Mesodermal cell (in vitro differentiated cells): ENCODE measurements at regions not wholly inside any gene's neighbourhood (a gene's known extent, or its start where the extent isn't known, plus 50 kb on each side); places are given as distances from the start of the nearest gene placed in this dataset.

Experiments used
- H3K27ac ChIP-seq: 2 replicates; pipeline ENCODE4 v1.7.0; 2013; ENCODE audit warnings: mild to moderate bottlenecking, low read depth, low read length, moderate library complexity; ENCODE audit not compliant: severe bottlenecking
- H3K36me3 ChIP-seq: 2 replicates; pipeline ENCODE4 v1.7.1; 2013; ENCODE audit warnings: mild to moderate bottlenecking, low read length, moderate library complexity; ENCODE audit not compliant: control insufficient read depth, insufficient read depth
- H3K4me1 ChIP-seq: one replicate; pipeline ENCODE4 v1.7.1; 2013; ENCODE audit warnings: mild to moderate bottlenecking, low read length; ENCODE audit not compliant: insufficient read depth, control insufficient read depth, poor library complexity, severe bottlenecking
- H3K4me3 ChIP-seq: 2 replicates; pipeline ENCODE4 v1.7.0; 2013; ENCODE audit warnings: low read length, control low read depth, mild to moderate bottlenecking; ENCODE audit not compliant: insufficient read depth, poor library complexity, severe bottlenecking; ENCODE audit errors: extremely low read depth
- H3K9me3 ChIP-seq: 2 replicates; pipeline ENCODE4 v1.7.1; 2013; ENCODE audit warnings: mild to moderate bottlenecking, low read length, moderate library complexity; ENCODE audit not compliant: control insufficient read depth
- WGBS, 2 experiments: methylation state at CpG; one replicate each; pipeline ENCODE4 v1.1.5; 2013; ENCODE audit warnings: missing lambda C conversion rate in 2 of 2; ENCODE audit not compliant: insufficient coverage in 2 of 2; 5-methylcytosine and 5-hydroxymethylcytosine counted together

DNA sequence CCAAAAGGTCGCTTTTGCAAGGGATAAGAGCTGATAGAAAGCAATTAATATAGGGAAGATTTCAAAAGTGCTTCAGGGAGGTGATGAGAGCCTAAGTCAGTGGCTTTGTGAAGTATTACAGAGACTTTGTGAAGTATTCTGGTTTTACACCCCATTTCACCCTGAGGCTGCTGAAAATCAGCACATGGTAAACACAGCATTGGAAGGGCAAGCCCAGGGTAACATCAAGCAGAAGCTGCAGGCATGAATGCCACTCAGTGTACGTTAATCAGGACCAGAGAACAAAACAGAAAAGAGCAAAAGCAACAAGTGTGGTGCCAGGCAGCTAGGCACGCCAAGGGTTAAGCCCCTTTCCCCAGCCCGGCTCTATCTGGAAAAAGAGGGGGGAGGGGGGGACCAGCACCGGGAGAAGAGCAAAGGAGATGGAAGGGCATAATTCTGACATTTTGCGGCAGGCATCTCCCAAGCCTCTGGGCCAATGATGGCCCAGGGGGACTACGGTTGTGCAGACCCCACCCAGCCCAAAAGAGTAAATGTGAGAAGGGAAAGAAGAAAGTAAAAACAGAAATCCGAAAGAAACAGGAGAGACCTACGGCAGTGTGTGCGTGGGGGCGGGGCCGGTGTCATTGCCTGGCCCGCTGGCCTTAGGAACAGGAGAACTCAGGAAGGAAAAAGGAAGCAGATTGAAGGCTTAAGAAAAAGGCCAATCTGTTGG, 58.9 kb downstream of the DHRS2 start:
- Histone ChIP-seq H3K9me3 (peaks cover 4% of the 10 kb centered on the region), H3K27ac (peak overlapping the region; percentile 94), H3K4me3 (peak overlapping the region; percentile 34), H3K4me1 (peaks cover 31% of the 10 kb centered on the region), H3K36me3 (no peaks in the 10 kb centered on the region)
- 7 to 13% methylated on average over 7 to 13 of the region's 13 CpGs for WGBS, 2 experiments

DNA sequence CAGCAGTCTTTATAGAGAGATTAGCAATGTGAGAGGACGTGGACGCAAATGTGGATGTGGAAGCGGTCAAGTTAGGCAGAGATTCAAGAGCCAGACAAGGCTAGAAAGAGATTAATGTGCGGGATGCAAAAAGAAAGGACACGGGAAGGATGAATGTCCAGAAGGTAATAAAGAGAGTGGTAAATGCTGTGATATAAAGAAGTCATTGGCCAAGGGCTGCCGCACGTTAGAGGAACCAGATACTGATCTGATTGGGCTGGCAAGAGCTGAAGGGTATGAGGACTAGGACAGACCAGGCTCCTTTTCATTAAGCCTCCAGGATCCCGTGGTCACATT, 59.5 kb downstream of the DHRS2 start:
- Histone ChIP-seq H3K36me3 (no peaks in the 10 kb centered on the region), H3K27ac (peak overlapping the region; percentile 94), H3K9me3 (peaks cover 5% of the 10 kb centered on the region), H3K4me3 (peak overlapping the region; percentile 34), H3K4me1 (peaks cover 31% of the 10 kb centered on the region)
- 27 to 36% methylated on average over 7 to 8 of the region's 8 CpGs for WGBS, 2 experiments

DNA sequence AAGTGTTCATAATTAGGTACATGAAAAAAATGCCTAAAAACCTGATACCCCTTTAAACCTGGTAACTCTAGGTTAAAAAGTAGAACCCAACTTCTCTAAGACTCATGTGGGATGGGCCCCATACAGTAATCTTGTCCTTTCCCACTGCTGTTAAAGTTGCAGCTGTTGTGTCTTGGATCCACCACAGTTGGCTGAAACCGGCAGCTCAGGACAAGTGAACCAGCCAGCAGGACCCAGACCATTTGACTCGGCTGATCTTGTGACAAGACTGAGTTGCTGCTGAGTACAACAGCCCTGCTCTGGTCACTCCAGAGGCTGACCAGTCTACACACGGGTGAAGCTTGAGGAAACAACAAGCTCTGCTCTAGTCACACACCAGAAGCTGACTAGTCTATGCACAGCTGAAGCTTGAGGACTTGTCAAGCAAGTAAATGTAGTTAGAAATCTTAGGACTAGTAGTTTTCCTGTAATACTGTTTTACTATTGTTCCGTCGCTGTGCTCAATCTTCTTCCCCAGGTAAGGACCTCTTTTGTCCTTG, 60.6 kb downstream of the DHRS2 start:
- 89 to 94% methylated on average over 3 to 5 of the region's 5 CpGs for WGBS, 2 experiments
- no peak overlapping the region for H3K4me3 ChIP-seq
- H3K27ac ChIP-seq, result no peak overlapping the region
- H3K4me1 ChIP-seq, result peaks cover 31% of the 10 kb centered on the region
- H3K36me3 ChIP-seq, result no peaks in the 10 kb centered on the region
- H3K9me3 ChIP-seq, result peaks cover 3% of the 10 kb centered on the region

DNA sequence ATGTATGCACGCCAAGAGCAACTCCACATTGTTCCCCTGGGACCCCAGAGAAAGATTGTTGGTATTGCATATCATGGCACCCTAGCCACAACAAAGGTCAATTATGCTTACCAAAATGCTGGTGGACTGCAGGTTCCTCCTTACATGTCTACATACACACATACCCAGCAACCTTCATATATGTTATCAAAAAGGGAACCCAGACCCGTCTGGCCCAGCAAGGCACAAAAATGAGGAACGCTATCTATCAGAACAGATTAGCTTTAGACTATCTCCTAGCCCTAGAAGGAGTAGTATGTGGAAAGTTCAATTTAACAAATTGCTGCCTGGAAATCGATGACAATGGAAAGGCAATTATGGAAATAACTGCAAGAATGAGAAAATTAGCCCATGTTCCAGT, 61.5 kb downstream of the DHRS2 start:
- 80 to 88% methylated on average over 1 of the region's 4 CpGs for WGBS, 2 experiments
- Histone ChIP-seq H3K36me3 (no peaks in the 10 kb centered on the region), H3K4me3 (no peak overlapping the region), H3K27ac (no peak overlapping the region), H3K4me1 (peaks cover 31% of the 10 kb centered on the region), H3K9me3 (peaks cover 4% of the 10 kb centered on the region)

DNA sequence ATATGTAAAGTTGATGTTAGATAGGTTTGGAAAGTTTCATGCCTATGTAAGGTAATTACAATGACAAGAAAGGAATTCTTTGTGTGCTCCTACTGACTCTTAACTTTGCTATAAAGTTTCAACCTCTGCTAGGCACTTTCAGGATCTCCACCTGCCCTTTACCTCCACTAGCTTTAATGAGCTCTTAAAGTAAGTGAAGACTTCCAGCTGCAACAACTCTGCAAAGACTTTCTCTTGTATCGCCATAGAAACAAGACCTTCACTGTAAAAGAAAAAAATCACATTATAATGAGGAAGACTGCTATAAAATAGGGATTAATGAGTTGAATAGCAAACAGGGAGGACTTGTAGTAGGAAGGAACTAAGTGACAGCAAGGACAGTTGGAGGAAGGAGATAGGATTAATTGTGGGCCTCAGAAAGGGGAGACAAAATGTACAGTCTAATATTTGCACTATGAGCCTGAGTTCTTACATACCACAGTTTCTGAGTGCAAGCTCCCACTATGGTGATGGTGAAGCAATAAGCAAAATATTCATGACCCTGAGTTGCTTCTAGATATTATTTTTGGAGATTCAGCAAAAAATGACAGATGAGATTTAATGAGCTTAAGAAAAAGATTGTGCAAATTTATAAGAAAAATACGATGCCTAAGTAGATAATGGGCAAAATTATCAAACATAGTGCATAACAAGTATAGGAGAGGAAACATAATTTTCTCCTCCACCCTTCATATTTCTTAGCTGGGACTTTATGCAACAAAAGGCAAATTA, 66.7 kb downstream of the DHRS2 start:
- no CpG with 5 or more reads among the region's 2 CpGs for WGBS, 2 experiments
- Histone ChIP-seq H3K4me1 (no peaks in the 10 kb centered on the region), H3K36me3 (no peaks in the 10 kb centered on the region), H3K9me3 (peaks cover 34% of the 10 kb centered on the region), H3K27ac (no peak overlapping the region), H3K4me3 (no peak overlapping the region)

DNA sequence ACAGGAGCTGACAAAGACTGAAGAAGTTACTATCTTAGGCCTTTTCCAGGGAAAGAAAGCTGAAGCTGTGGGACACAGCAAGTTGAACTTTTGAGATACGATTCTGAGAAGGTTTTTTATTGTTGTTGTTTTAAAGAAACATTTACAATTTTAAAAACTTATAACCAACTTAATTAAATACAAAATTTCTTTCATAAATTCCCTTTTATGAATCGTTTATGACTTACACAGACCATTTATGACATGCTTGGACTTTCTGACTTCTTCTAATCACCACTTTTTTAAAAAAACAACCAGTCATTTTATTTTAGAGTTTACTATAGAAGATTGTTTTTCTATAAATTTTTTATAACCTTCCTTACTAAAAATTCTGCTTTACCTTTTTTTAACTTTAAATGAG, 68.7 kb downstream of the DHRS2 start:
- Histone ChIP-seq H3K4me1 (no peaks in the 10 kb centered on the region), H3K4me3 (no peak overlapping the region), H3K36me3 (no peaks in the 10 kb centered on the region), H3K9me3 (peaks cover 42% of the 10 kb centered on the region), H3K27ac (no peak overlapping the region)
- WGBS, 2 experiments, result 83% methylated on average over 1 of the region's 2 CpGs; no CpG with 5 or more reads in 1 of the 2 experiments

DNA sequence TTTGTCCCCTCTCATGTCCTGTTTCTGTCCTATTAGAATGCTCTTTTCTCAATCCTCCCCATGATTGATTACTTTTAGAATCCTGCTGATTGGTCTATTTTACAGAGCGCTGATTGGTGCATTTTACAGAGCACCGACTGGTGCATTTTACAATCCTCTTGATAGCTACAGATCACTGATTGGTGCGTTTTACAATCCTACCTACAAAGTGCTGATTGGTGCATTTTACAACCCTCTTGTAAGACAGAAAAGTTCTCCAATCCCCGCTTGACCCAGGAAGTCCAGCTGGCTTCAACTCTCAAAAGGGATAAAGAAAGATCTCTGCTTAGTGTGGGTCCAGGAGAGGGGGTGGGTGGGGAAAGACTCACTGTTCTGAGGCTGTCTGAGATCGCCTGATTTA, 71.3 kb downstream of the DHRS2 start:
- Histone ChIP-seq H3K36me3 (no peaks in the 10 kb centered on the region), H3K4me1 (no peaks in the 10 kb centered on the region), H3K27ac (no peak overlapping the region), H3K9me3 (peaks cover 39% of the 10 kb centered on the region), H3K4me3 (no peak overlapping the region)
- WGBS, 2 experiments, result 64 to 84% methylated on average over 4 to 5 of the region's 5 CpGs

DNA sequence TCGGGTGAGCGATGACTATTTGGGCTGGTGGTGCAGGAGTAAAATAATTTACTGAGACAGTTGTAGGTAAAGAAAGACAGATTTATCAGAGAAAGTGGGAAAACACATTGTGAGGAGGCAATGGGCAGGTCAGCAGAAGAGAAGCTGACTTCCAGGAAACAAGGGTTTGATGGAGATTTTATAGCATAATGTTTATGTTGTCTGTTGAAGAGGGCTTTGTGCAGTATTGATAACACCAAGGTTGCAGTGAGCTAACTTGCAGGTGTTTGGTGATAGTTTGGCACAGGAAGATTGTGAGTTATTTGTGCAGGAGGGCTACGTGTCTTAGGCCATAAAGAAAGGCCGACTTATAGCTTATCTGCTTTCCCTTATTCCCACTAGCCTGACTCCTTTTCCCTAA, 72.2 kb downstream of the DHRS2 start:
- Histone ChIP-seq H3K36me3 (no peaks in the 10 kb centered on the region), H3K9me3 (peaks cover 33% of the 10 kb centered on the region), H3K4me1 (no peaks in the 10 kb centered on the region), H3K27ac (no peak overlapping the region), H3K4me3 (no peak overlapping the region)
- WGBS, 2 experiments, result 90 to 95% methylated on average over 2 of the region's 4 CpGs

DNA sequence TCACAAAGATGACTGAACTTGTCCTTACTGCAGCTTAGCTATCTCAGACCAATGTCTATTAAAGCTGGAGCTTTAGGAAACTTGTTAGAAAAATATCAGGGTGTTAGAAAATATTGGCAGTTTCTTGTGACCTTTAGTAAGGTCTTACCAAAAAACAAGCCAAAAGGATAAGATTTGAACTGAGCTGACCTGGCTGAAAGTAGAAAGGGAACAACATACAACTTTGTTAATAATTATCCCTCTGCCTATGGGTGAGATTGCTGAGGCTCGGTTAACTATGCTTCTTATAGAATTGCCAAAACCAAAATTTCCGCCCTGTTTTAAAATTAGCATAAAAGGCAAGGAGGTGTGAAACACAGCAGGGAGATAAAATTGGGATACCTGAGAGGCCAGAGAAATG, 73.8 kb downstream of the DHRS2 start:
- H3K36me3 ChIP-seq, result no peaks in the 10 kb centered on the region
- no peak overlapping the region for H3K4me3 ChIP-seq
- peaks cover 28% of the 10 kb centered on the region for H3K9me3 ChIP-seq
- no peaks in the 10 kb centered on the region for H3K4me1 ChIP-seq
- no peak overlapping the region for H3K27ac ChIP-seq
- no CpG with 5 or more reads among the region's 2 CpGs for WGBS, 2 experiments

DNA sequence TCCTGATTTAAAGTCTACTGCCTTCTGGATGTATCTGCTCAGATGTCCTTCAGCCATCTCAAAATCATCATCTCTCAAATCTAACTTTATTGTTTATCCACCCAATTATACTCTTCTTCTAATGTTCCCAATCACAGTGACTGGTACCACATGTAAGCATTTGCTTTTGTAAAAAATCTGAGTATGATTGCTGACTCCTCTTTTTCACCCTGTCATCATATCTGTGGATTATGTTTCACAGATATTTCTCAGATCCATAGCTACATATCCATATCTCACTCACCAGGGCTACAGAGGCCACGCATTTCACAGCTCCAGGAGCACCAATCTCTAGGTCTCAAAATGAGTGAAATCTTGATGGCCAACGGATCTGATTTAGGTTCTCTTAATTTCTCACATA, 76.1 kb downstream of the DHRS2 start:
- no peak overlapping the region for H3K4me3 ChIP-seq
- peaks cover 13% of the 10 kb centered on the region for H3K9me3 ChIP-seq
- no peaks in the 10 kb centered on the region for H3K36me3 ChIP-seq
- H3K27ac ChIP-seq, result no peak overlapping the region
- WGBS, 2 experiments, result 49 to 57% methylated on average over 2 of the region's 2 CpGs
- H3K4me1 ChIP-seq, result no peaks in the 10 kb centered on the region
